GM18499 (cell line): ENCODE measurements at regions not wholly inside any gene's neighbourhood (a gene's known extent, or its start where the extent isn't known, plus 50 kb on each side); places are given as distances from the start of the nearest gene placed in this dataset.
A peak's percentile ranks its signal among the peaks of the same experiment; 100 is the strongest.
"Not testable (repeated sequence)": the region's sequence is repeated elsewhere in the genome, so short reads cannot be mapped to it uniquely, and the experiment has no call there.

ENCODE experiments used
- ATAC-seq: cut with Tn5 transposase; IDR thresholded peaks from one replicate; pipeline ENCODE4 v1.9.1; 2021; ENCODE audit warnings: moderate number of reproducible peaks; ENCODE audit not compliant: insufficient read depth, unreplicated experiment

DNA sequence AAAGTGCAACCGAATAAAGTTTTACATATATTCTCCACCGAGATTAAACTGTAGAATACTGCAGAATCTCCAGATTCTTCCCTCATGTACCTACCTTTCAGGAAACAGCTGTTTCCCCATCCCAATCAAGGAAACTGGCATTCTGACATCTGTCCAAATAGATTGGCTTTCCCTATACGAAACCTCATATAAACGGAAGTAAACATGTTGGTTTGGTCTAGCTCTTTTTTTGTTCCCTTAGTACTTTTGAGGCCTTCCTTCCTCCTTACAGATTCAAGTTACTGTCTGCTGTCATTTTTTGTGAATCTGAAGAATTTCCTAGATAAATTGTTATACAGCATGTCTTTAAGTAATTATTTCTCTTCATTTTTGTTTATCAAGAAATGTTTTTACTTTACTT, 554.6 kb downstream of the RPIA start:
- not testable (repeated sequence) for ATAC-seq

DNA sequence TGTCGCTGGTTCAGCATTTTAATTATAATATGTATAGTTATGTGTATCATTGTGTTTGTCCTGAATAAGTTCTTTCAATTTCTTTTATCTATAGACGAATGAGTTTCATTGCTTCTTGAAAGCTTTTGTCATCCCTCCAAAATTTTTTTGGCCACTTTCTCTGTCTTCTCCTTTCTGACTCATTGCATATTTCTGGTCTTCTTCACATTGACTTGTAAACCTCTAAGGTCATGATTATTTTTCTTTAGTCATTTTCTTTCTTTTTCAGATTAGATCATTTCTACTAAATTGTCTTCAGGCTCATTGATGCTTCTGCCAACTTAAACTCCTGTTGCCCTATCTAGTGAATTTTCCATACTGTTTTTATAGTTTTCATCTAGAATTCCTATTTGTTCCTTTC, 555.1 kb downstream of the RPIA start:
- ATAC-seq = not testable (repeated sequence)

DNA sequence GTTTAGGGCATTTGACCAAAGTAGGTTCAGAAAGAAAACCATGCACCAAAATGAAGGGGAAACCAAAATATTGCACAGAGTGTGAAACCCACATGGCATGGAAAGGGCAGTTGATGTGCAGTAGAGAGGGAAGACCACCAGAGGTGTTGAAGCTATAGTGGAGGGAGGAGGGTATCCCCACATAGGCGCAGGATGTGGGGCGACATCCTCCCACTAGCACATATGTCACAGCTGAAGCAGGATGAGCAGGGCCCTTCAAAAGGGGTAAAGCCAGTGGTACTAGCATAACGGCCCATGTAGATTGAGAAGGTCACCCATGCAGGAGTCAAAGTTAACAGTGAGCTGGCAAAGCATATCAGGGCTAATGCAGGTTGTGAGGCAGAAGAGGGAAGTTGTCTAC, 563.5 kb downstream of the RPIA start:
- not testable (repeated sequence) for ATAC-seq

DNA sequence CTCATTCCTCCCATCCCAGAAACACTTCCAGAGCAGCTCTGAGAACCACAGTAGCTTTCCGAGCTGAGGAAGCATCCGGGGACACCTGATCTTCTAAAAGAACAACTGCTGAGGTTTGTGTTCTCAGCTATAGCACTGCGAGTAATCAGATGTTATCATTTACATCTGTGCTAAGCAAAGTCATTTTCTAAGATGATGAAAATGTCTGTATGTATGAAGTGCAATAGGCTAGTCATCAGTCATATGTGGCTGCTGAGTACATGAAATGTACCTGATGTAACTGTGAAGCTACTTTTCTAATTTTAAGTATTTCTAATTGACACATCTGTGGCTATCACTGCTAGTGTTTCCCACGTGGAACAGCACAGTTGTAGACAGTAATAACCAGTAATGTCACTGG, 582.0 kb downstream of the RPIA start:
- not testable (repeated sequence) for ATAC-seq

- ATAC-seq = not testable (repeated sequence)
Measured at GRCh38 chr2:89280536-89280935, 589.1 kb downstream of the RPIA start.

DNA sequence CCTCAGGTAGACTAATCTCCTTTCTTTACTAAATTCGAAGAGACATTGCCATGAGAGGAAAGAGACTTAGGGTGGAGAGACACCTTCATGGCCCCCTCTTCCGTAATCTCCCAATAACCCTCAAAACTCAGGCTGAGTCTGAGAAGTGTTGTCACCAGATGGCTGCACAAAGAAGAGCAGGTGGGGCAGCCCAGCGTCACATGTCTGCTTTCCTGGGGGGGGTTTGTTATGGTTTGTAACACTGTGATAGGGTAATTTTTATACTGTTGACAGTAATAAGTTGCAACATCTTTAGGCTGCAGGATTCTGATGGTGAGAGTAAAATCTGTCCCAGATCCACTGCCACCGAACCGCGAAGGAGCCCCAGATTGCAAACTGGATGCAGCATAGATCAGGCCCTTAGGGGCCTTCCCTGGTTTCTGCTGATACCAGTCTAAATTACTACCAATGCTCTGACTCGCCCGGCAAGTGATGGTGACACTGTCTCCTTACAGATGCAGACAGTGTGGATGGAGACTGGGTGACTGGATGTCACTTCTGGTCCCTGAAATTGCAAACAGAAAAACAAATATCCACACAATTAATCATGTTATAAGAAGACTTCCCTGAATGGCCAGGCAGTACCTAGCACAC, 595.1 kb downstream of the RPIA start:
- not testable (repeated sequence) for ATAC-seq

DNA sequence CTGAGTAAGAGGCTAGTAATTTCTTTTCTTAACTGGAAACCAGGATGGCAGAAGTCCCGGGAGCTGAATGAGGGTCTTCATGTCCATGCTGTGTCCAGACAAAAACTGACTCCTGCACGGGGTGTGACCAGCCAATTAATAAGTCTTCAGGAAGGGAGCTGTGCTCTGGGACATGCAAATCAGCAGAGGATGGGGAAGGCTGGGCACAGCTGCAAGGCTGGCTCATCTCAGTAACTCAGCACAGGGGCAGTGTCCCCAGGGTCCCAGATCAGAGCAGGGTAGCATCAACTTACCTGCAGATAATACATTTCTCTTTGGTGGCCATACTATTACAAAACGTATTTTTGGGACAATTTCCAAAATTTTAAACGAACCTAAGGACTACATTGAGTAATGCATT, 595.6 kb downstream of the RPIA start:
- not testable (repeated sequence) for ATAC-seq

DNA sequence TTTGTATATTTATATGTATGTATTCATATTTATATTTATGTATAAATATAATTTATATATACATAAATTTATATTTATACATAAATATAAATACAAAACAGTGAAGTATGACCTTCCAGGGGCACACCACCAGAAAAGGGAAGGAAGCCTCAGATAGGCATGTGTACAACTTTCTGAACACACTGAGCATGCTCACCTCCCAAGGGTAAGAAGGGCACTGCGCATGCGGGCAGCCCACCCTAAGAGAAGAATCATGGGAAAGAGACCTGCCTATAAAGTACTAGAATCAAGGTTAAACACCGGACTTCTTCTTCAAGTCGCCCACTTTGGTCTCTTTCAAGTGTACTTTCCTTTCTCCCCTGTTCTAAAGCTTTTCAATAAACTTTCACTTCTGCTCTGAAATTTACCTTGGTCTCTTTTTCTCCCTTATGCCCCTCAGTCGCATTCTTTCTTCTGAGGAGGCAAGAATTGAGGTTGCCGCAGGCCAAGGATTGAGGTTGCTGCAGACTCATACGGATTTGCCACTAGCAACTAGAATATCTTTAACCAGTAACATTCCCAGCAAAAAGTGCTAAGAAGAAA, 600.3 kb downstream of the RPIA start:
- ATAC-seq = not testable (repeated sequence)

DNA sequence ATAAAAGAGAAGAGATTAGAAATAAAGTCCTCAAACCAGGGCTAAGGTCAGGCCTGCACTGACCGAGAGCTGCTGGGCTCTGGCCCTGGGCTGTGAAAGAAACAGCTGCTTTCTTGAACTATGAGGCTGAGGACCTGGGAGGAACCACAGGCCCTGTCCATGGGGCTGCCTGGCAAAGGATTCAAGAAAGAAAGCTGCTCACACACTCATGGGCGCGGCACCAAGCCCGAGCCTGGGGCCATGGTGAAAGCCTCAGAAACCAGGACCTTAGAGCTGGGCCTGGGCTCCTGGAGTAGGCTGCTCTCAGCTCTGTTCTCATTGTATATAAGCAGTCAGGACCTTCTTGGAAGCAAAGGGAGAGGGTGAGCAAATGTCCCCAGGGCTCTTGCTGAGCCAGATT, 601.9 kb downstream of the RPIA start:
- not testable (repeated sequence) for ATAC-seq

- ATAC-seq = not testable (repeated sequence)
Measured at GRCh38 chr2:89294335-89294734, 602.9 kb downstream of the RPIA start.

GRCh38 chr2:89296820-89297398, 605.4 kb downstream of the RPIA start:
- not testable (repeated sequence) for ATAC-seq

- peak; percentile 94 for ATAC-seq
Measured at GRCh38 chr2:89299196-89299595, 607.7 kb downstream of the RPIA start.

DNA sequence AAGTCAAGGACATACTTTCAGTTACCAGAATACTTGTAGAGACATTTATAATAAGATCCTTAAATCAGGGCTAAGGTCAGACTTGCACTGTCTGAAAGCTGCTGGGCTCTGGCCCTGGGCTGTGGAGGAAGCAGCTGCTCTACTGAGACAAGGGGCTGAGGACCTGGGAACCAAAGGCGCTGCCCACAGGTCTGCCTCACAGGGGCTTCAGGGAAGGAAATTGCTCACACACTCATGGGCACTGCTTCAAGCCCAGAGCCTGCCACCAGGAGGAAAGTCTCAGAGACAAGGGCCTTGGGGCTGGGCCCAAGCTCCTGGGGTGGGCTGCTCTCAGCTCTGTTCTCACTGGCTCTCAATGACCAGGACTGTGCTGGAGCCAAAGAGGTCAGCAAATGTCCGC, 614.1 kb downstream of the RPIA start:
- ATAC-seq = not testable (repeated sequence)

DNA sequence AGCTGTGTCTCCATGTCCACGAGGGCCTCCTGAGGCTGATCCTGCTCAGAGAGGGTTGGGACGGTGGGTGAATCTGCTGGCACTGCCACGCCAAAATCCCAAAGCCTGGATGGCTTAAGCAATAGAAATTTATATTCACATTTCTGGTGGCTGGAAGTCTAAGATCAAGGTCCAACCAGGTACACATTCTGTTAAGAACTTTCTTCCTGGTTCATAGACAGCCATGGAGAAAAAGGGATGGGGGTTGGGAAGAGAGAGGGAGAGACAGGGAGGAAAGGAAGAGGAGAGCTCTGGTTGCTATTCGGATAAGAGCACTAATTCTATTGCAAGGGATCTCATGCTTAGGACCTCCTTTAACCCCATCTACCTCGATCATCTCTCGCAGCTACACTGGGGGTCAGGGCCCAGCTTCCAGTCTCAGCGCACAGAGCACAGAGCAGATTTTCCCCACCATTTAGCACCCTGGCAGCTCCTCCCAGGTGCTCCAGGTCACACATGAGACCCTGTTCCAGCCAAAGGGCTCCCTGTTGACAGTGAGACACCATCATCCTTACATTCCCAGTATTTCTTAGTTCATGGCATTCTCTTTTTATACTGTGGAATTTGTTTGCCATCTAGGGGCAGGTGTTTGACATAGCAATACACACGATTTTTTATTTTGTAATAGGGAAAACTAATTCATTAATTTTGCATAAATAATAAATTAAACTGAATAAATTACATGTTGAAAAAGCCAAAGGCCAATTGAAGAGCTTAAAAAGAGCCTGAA, 615.6 kb downstream of the RPIA start:
- not testable (repeated sequence) for ATAC-seq

GRCh38 chr2:89318990-89319389, 627.5 kb downstream of the RPIA start:
- ATAC-seq = not testable (repeated sequence)

GRCh38 chr2:89325894-89326293, 634.4 kb downstream of the RPIA start:
- ATAC-seq = not testable (repeated sequence)

DNA sequence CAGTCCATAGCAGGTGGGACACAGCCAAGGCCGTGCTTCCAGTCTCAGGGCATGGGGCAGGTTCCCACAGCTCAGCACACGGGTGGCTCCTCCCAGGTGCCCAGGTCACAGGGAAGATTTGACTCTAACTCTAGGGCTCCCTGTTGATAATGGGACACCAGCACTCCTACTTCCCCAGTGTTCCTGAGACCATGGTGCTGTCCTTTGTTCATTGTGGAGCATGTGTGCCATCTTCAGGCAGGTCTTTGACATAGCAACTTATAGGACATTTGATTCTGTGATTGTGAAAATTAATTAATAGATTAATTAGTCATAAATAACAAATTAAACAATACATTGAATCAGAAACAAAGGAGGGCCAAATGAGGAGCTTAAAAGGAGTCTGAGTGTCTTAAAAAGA, 635.0 kb downstream of the RPIA start:
- ATAC-seq = not testable (repeated sequence)

GRCh38 chr2:89328790-89329189, 637.3 kb downstream of the RPIA start:
- ATAC-seq = not testable (repeated sequence)
